HCT116 (cell line): ENCODE measurements at regions not wholly inside any gene's neighbourhood (a gene's known extent, or its start where the extent isn't known, plus 50 kb on each side); places are given as distances from the start of the nearest gene placed in this dataset.

Experiments used
- ATF3 ChIP-seq: IDR thresholded peaks from 2 replicates; pipeline ENCODE4 v1.6.1; 2012
- CBX3 ChIP-seq: IDR thresholded peaks from 2 replicates; pipeline ENCODE4 v1.6.1; 2012; ENCODE audit warnings: low read depth
- CTCF ChIP-seq, 3 experiments: fragments of 200-600 bp in 1 of 3; sonication (generic) in 1 of 3; IDR thresholded peaks in 2 of 3; conservative IDR thresholded peaks in 1 of 3; 2 replicates each; pipeline ENCODE4 v1.5.1; 2012 to 2017; ENCODE audit warnings: low read depth in 2 of 3, low read length in 2 of 3, antibody characterized with exemption in 1 of 3, borderline replicate concordance in 1 of 3, control low read depth in 1 of 3, mild to moderate bottlenecking in 1 of 3, mixed read lengths in 1 of 3, mixed run types in 1 of 3, moderate library complexity in 1 of 3; ENCODE audit not compliant: insufficient read depth in 1 of 3
- EGR1 ChIP-seq: IDR thresholded peaks from 2 replicates; pipeline ENCODE4 v1.6.1; 2012; ENCODE audit warnings: low read depth
- EZH2 ChIP-seq: fragments of 200-600 bp; sonication (generic); IDR thresholded peaks from 2 replicates; pipeline ENCODE4 v1.6.1; 2017; ENCODE audit warnings: antibody characterized with exemption, mixed run types
- POLR2A ChIP-seq: IDR thresholded peaks from 2 replicates; pipeline ENCODE4 v1.7.0; 2011; ENCODE audit warnings: borderline replicate concordance; ENCODE audit not compliant: insufficient read depth, insufficient read length; ENCODE audit errors: extremely low read depth
- POLR2AphosphoS5 ChIP-seq: IDR thresholded peaks from 2 replicates; pipeline ENCODE4 v1.6.1; 2011; ENCODE audit warnings: mild to moderate bottlenecking, low read depth, low read length, moderate library complexity
- RAD21 ChIP-seq: IDR thresholded peaks from 2 replicates; pipeline ENCODE4 v1.6.1; 2012; ENCODE audit warnings: low read depth, mild to moderate bottlenecking
- SP1 ChIP-seq: IDR thresholded peaks from 2 replicates; pipeline ENCODE4 v1.6.1; 2012; ENCODE audit warnings: low read depth
- SRF ChIP-seq: IDR thresholded peaks from 2 replicates; pipeline ENCODE4 v1.6.1; 2012; ENCODE audit warnings: low read depth
- TF ChIP-seq, protein P1 (sequence below): IDR thresholded peaks from 2 replicates; pipeline ENCODE4 v1.6.1; 2012; ENCODE audit warnings: low read depth

GRCh38 chr20:40467067-40467466 lies 222.0 kb downstream of the MAFB start:
- TF ChIP-seq SRF: no peak
- no peak for TF ChIP-seq CTCF (IDR thresholded peaks at IDR 0.05 in 2 of 3, conservative IDR thresholded peaks at IDR 0.05 in 1 of 3; ENCODE audit: borderline replicate concordance in 1 of 3, insufficient read depth in 1 of 3, low read depth in 2 of 3, low read length in 2 of 3)
- TF ChIP-seq POLR2A: no peak
- no peak for TF ChIP-seq EZH2
- TF ChIP-seq SP1: no peak
- no peak for TF ChIP-seq POLR2AphosphoS5
- no peak for TF ChIP-seq ATF3
- no peak for TF ChIP-seq RAD21
- TF ChIP-seq, protein P1, sequence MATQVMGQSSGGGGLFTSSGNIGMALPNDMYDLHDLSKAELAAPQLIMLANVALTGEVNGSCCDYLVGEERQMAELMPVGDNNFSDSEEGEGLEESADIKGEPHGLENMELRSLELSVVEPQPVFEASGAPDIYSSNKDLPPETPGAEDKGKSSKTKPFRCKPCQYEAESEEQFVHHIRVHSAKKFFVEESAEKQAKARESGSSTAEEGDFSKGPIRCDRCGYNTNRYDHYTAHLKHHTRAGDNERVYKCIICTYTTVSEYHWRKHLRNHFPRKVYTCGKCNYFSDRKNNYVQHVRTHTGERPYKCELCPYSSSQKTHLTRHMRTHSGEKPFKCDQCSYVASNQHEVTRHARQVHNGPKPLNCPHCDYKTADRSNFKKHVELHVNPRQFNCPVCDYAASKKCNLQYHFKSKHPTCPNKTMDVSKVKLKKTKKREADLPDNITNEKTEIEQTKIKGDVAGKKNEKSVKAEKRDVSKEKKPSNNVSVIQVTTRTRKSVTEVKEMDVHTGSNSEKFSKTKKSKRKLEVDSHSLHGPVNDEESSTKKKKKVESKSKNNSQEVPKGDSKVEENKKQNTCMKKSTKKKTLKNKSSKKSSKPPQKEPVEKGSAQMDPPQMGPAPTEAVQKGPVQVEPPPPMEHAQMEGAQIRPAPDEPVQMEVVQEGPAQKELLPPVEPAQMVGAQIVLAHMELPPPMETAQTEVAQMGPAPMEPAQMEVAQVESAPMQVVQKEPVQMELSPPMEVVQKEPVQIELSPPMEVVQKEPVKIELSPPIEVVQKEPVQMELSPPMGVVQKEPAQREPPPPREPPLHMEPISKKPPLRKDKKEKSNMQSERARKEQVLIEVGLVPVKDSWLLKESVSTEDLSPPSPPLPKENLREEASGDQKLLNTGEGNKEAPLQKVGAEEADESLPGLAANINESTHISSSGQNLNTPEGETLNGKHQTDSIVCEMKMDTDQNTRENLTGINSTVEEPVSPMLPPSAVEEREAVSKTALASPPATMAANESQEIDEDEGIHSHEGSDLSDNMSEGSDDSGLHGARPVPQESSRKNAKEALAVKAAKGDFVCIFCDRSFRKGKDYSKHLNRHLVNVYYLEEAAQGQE: no peak
- no peak for TF ChIP-seq EGR1
- TF ChIP-seq CBX3: no peak
